A549 (cell line): ENCODE measurements at regions not wholly inside any gene's neighbourhood (a gene's known extent, or its start where the extent isn't known, plus 50 kb on each side); places are given as distances from the start of the nearest gene placed in this dataset.

Experiments
- ATAC-seq, 2 experiments: fragments of 200-7000 bp in 1 of 2; fragments of >200 bp in 1 of 2; cut with Nextera tagmentation in 1 of 2; cut with Tn5 transposase in 1 of 2; 3 replicates each; pipeline versions ENCODE4 v1.8.0 to v1.9.1; 2018 to 2020; ENCODE audit warnings: mild to moderate bottlenecking in 1 of 2, moderate library complexity in 1 of 2
- CTCF ChIA-PET: fragments of 300-600 bp; sonication (Branson Sonifier 250); formaldehyde crosslinking; extraction: SDS; loops from one replicate; lab custom pipeline; 2021; ENCODE audit warnings: antibody characterized with exemption, inconsistent platforms; lab: Yijun Ruan, JAX
- POLR2A ChIA-PET: fragments of 350-600 bp; formaldehyde crosslinking; extraction: SDS; loops from one replicate; lab custom pipeline; 2021; ENCODE audit warnings: antibody characterized with exemption, inconsistent platforms; lab: Yijun Ruan, JAX
- DNase-seq, 2 experiments: peaks; one replicate each; pipeline versions ENCODE4 v3.0.0 to v3.0.0-alpha.2; 2011 to 2016; ENCODE audit warnings: low read depth in 1 of 2, low spot score in 1 of 2
- FAIRE-seq: peaks from 2 replicates; lab custom pipeline; 2011; peaks lifted over from hg19 to GRCh38; lab: Jason Lieb, UNC
- H3K27ac ChIP-seq, 2 experiments: fragments of >200 bp; sonication (Bioruptor Twin); formaldehyde crosslinking; 3 replicates each; pipeline ENCODE4 v1.5.1; 2016 to 2017
- H3K4me1 ChIP-seq: fragments of >200 bp; sonication (Bioruptor Twin); formaldehyde crosslinking; 3 replicates; pipeline ENCODE4 v1.6.1; 2016
- H3K4me2 ChIP-seq: fragments of >200 bp; sonication (Bioruptor Twin); formaldehyde crosslinking; 3 replicates; pipeline ENCODE4 v1.6.1; 2016
- H3K4me3 ChIP-seq: fragments of >200 bp; sonication (Bioruptor Twin); formaldehyde crosslinking; 3 replicates; pipeline ENCODE4 v1.5.1; 2016
- H3K9me3 ChIP-seq: fragments of >200 bp; sonication (Bioruptor Twin); formaldehyde crosslinking; 3 replicates; pipeline ENCODE4 v1.6.1; 2016
- BCL3 ChIP-seq: fragments of >200 bp; sonication (Bioruptor Twin); formaldehyde crosslinking; IDR thresholded peaks from 3 replicates; pipeline ENCODE4 v1.6.1; 2016
- CBX2 ChIP-seq: fragments of 200-600 bp; sonication (generic); IDR thresholded peaks from 2 replicates; pipeline ENCODE4 v1.6.1; 2016; ENCODE audit warnings: low read depth, mild to moderate bottlenecking, borderline replicate concordance
- CHD2 ChIP-seq: fragments of 150-350 bp; IDR thresholded peaks from 2 replicates; pipeline ENCODE4 v1.6.1; 2014; ENCODE audit warnings: low read length; ENCODE audit not compliant: partially characterized antibody
- CHD4 ChIP-seq: fragments of 200-600 bp; sonication (generic); IDR thresholded peaks from 2 replicates; pipeline ENCODE4 v1.6.1; 2016; ENCODE audit warnings: antibody characterized with exemption, mild to moderate bottlenecking, borderline replicate concordance
- E2F6 ChIP-seq: IDR thresholded peaks from 2 replicates; pipeline ENCODE4 v1.6.1; 2012; ENCODE audit warnings: low read depth, borderline replicate concordance
- EHF ChIP-seq: fragments of 250-450 bp; sonication (Bioruptor Pico); IDR thresholded peaks from 2 replicates; pipeline ENCODE4 v1.5.0; 2020; ENCODE audit warnings: mild to moderate bottlenecking
- FOSL2 ChIP-seq, 2 experiments: fragments of 450-650 bp in 1 of 2; fragments of >200 bp in 1 of 2; sonication (Bioruptor Twin) in 1 of 2; formaldehyde crosslinking; IDR thresholded peaks; 2 replicates each; pipeline versions ENCODE4 v1.5.0 to v1.6.1; 2016 to 2020; ENCODE audit warnings: mild to moderate bottlenecking in 1 of 2, moderate library complexity in 1 of 2
- FOXS1 ChIP-seq: fragments of 250-450 bp; sonication (Bioruptor Pico); IDR thresholded peaks from 2 replicates; pipeline ENCODE4 v1.5.0; 2020; ENCODE audit warnings: mild to moderate bottlenecking, moderate library complexity
- GATA3 ChIP-seq: IDR thresholded peaks from 2 replicates; pipeline ENCODE4 v1.6.1; 2012; ENCODE audit warnings: borderline replicate concordance
- HDAC2 ChIP-seq: fragments of 200-600 bp; sonication (generic); IDR thresholded peaks from 2 replicates; pipeline ENCODE4 v1.6.1; 2016
- HES2 ChIP-seq: fragments of >200 bp; sonication (Bioruptor Twin); formaldehyde crosslinking; IDR thresholded peaks from 2 replicates; pipeline ENCODE4 v1.6.1; 2016
- HOXB5 ChIP-seq: fragments of 250-450 bp; sonication (Bioruptor Pico); IDR thresholded peaks from 2 replicates; pipeline ENCODE4 v1.5.0; 2020; ENCODE audit warnings: mild to moderate bottlenecking, moderate library complexity
- JUN ChIP-seq, 2 experiments: fragments of >200 bp; sonication (Bioruptor Twin); formaldehyde crosslinking; IDR thresholded peaks; 2 replicates in 1 of 2; 3 replicates in 1 of 2; pipeline ENCODE4 v1.6.1; 2016 to 2017
- JUNB ChIP-seq: fragments of >200 bp; sonication (Bioruptor Twin); formaldehyde crosslinking; IDR thresholded peaks from 2 replicates; pipeline ENCODE4 v1.6.1; 2016
- KDM1A ChIP-seq: fragments of 200-600 bp; sonication (generic); IDR thresholded peaks from 2 replicates; pipeline ENCODE4 v1.6.1; 2016; ENCODE audit warnings: low read depth, mild to moderate bottlenecking
- MAX ChIP-seq: IDR thresholded peaks from 2 replicates; pipeline ENCODE4 v1.6.1; 2012
- MAZ ChIP-seq: fragments of 150-350 bp; IDR thresholded peaks from 2 replicates; pipeline ENCODE4 v1.6.1; 2014; ENCODE audit warnings: antibody characterized with exemption, low read depth, low read length, borderline replicate concordance
- MYC ChIP-seq: IDR thresholded peaks from 2 replicates; pipeline ENCODE4 v1.6.1; 2012; ENCODE audit warnings: mild to moderate bottlenecking, inconsistent platforms, low read length, improper control_type of control experiment, borderline replicate concordance
- NFE2L2 ChIP-seq: fragments of 150-350 bp; conservative IDR thresholded peaks from 2 replicates; pipeline ENCODE4 v1.6.1; 2014; ENCODE audit warnings: low read length
- PBX3 ChIP-seq: IDR thresholded peaks from 2 replicates; pipeline ENCODE4 v1.6.1; 2012
- POLR2A ChIP-seq: IDR thresholded peaks from 2 replicates; pipeline ENCODE4 v1.6.1; 2012; ENCODE audit warnings: mild to moderate bottlenecking, low read length
- POLR2AphosphoS2 ChIP-seq: conservative IDR thresholded peaks from 2 replicates; pipeline ENCODE4 v1.6.1; 2012; ENCODE audit warnings: low read length, improper control_type of control experiment, inconsistent platforms
- RARB ChIP-seq: fragments of 250-450 bp; sonication (Bioruptor Pico); IDR thresholded peaks from 2 replicates; pipeline ENCODE4 v1.8.0; 2021; ENCODE audit warnings: mild to moderate bottlenecking, moderate library complexity
- RFX5 ChIP-seq: fragments of 450-650 bp; IDR thresholded peaks from 2 replicates; pipeline ENCODE4 v1.7.1; 2014; ENCODE audit warnings: antibody characterized with exemption, mild to moderate bottlenecking, moderate library complexity
- RNF2 ChIP-seq: fragments of 200-600 bp; sonication (generic); IDR thresholded peaks from 2 replicates; pipeline ENCODE4 v1.6.1; 2016; ENCODE audit warnings: low read depth, mild to moderate bottlenecking, antibody characterized with exemption, moderate library complexity, borderline replicate concordance
- SREBF2 ChIP-seq: fragments of 450-650 bp; IDR thresholded peaks from 2 replicates; pipeline ENCODE4 v1.6.1; 2014; ENCODE audit warnings: mild to moderate bottlenecking, moderate library complexity
- TP53 ChIP-seq: fragments of 250-450 bp; sonication (Bioruptor Pico); IDR thresholded peaks from 2 replicates; pipeline ENCODE4 v1.5.0; 2021; ENCODE audit warnings: mild to moderate bottlenecking, moderate library complexity
- USF2 ChIP-seq: fragments of 450-650 bp; IDR thresholded peaks from 2 replicates; pipeline ENCODE4 v1.6.1; 2014; ENCODE audit warnings: antibody characterized with exemption
- WGBS: methylation state at CpG from one replicate; pipeline ENCODE4 v1.1.6; 2017; ENCODE audit errors: missing lambda C conversion rate; 5-methylcytosine and 5-hydroxymethylcytosine counted together

- H3K4me2 ChIP-seq, result no peak overlapping the region
- H3K9me3 ChIP-seq, result no peaks in the 10 kb centered on the region
- ChIA-PET POLR2A (no interaction called here), CTCF (no interaction called here)
- no peak for DNase-seq
- no peak overlapping the region for H3K27ac ChIP-seq
- ATAC-seq, result no peak
- no peak overlapping the region for H3K4me3 ChIP-seq
- FAIRE-seq, result no peak
- 70% methylated on average over 3 of the region's 3 CpGs for WGBS
- TF ChIP-seq HDAC2, result no peak
- TF ChIP-seq E2F6, result no peak
- no peak for TF ChIP-seq JUNB
- no peak for TF ChIP-seq RNF2
- TF ChIP-seq CBX2, result no peak
- TF ChIP-seq HES2, result no peak
- no peak for TF ChIP-seq TP53 (CRISPR knock-in tag)
- TF ChIP-seq RARB (CRISPR knock-in tag), result no peak
- TF ChIP-seq POLR2AphosphoS2, result no peak
- no peak for TF ChIP-seq MYC
- no peak for TF ChIP-seq PBX3
- no peak for TF ChIP-seq JUN (IDR thresholded peaks at IDR 0.05)
- no peak for TF ChIP-seq SREBF2
- no peak for TF ChIP-seq POLR2A
- TF ChIP-seq CHD2, result no peak
- TF ChIP-seq FOXS1 (CRISPR knock-in tag), result no peak
- TF ChIP-seq BCL3, result no peak
- peaks cover 23% of the 10 kb centered on the region for H3K4me1 ChIP-seq
These were observed 339.0 kb upstream of the CITED2 start for GRCh38 chr6:139713424-139713823.

- ATAC-seq (no peak), DNase-seq (no peak), FAIRE-seq (no peak)
- ChIA-PET POLR2A (no interaction called here), CTCF (no interaction called here)
- Histone ChIP-seq H3K4me1 (peaks cover 28% of the 10 kb centered on the region), H3K9me3 (no peaks in the 10 kb centered on the region), H3K4me3 (no peak overlapping the region), H3K4me2 (no peak overlapping the region), H3K27ac (no peak overlapping the region)
- TF ChIP-seq RFX5 (no peak), GATA3 (no peak), HDAC2 (no peak), EHF (CRISPR knock-in tag) (no peak), HOXB5 (no peak), KDM1A (no peak), FOXS1 (CRISPR knock-in tag) (no peak), MAX (no peak), USF2 (no peak), FOSL2 (IDR thresholded peaks at IDR 0.05) (no peak), FOSL2 (CRISPR knock-in tag; IDR thresholded peaks at IDR 0.05) (no peak), HES2 (no peak), E2F6 (no peak), CHD4 (no peak), NFE2L2 (no peak), MAZ (no peak), CBX2 (no peak)
- 88% methylated on average over 3 of the region's 3 CpGs for WGBS
These were observed 338.4 kb upstream of the CITED2 start for GRCh38 chr6:139712830-139713229.
